GM23248 (cell line): ENCODE measurements at regions not wholly inside any gene's neighbourhood (a gene's known extent, or its start where the extent isn't known, plus 50 kb on each side); places are given as distances from the start of the nearest gene placed in this dataset. TPM values are rescaled to one million over a fixed set of nuclear protein-coding genes. Genes with fewer than 3 reads are reported as not detected.

Source experiments
- DNase-seq: peaks from one replicate; pipeline ENCODE4 v3.0.0-alpha.2; 2015
- H2AFZ ChIP-seq: fragments of 200-600 bp; sonication (generic); 2 replicates; pipeline ENCODE4 v1.6.1; 2016; ENCODE audit warnings: antibody characterized with exemption
- H3F3A ChIP-seq: fragments of 200-600 bp; sonication (generic); 2 replicates; pipeline ENCODE4 v1.6.1; 2016; ENCODE audit warnings: mild to moderate bottlenecking, antibody characterized with exemption, mixed run types; ENCODE audit not compliant: insufficient read depth
- H3K27ac ChIP-seq: fragments of 200-600 bp; sonication (generic); 2 replicates; pipeline ENCODE4 v1.5.1; 2016; ENCODE audit warnings: mild to moderate bottlenecking
- H3K27me3 ChIP-seq: fragments of 200-600 bp; sonication (generic); replicated peaks from 2 replicates; pipeline ENCODE4 v1.6.1; 2016; ENCODE audit warnings: mild to moderate bottlenecking; ENCODE audit not compliant: insufficient read depth
- H3K36me3 ChIP-seq: fragments of 200-600 bp; sonication (generic); 2 replicates; pipeline ENCODE4 v1.6.1; 2016; ENCODE audit warnings: low read depth, mild to moderate bottlenecking
- H3K4me1 ChIP-seq: fragments of 200-600 bp; sonication (generic); 2 replicates; pipeline ENCODE4 v1.6.1; 2016; ENCODE audit warnings: mild to moderate bottlenecking; ENCODE audit not compliant: insufficient read depth
- H3K4me2 ChIP-seq: fragments of 200-600 bp; sonication (generic); one replicate; pipeline ENCODE4 v1.6.1; 2016; ENCODE audit warnings: mild to moderate bottlenecking; ENCODE audit not compliant: unreplicated experiment
- H3K4me3 ChIP-seq: fragments of 200-600 bp; sonication (generic); 2 replicates; pipeline ENCODE4 v1.5.1; 2016; ENCODE audit warnings: mild to moderate bottlenecking
- H3K79me2 ChIP-seq: fragments of 200-600 bp; sonication (generic); 2 replicates; pipeline ENCODE4 v1.6.1; 2016; ENCODE audit warnings: mild to moderate bottlenecking; ENCODE audit not compliant: insufficient read depth
- H3K9ac ChIP-seq: fragments of 200-600 bp; sonication (generic); 2 replicates; pipeline ENCODE4 v1.6.1; 2016; ENCODE audit warnings: mild to moderate bottlenecking
- H3K9me2 ChIP-seq: fragments of 200-600 bp; sonication (generic); 2 replicates; pipeline ENCODE4 v1.6.1; 2016; ENCODE audit warnings: mixed run types, mild to moderate bottlenecking, moderate library complexity; ENCODE audit not compliant: insufficient read depth
- H3K9me3 ChIP-seq: fragments of 200-600 bp; sonication (generic); one replicate; pipeline ENCODE4 v1.6.1; 2017; ENCODE audit warnings: low read depth
- H4K20me1 ChIP-seq: fragments of 200-600 bp; sonication (generic); 2 replicates; pipeline ENCODE4 v1.6.0; 2016; ENCODE audit not compliant: insufficient read depth
- EZH2 ChIP-seq: fragments of 200-600 bp; sonication (generic); IDR thresholded peaks from 2 replicates; pipeline ENCODE4 v1.6.1; 2018; ENCODE audit warnings: antibody characterized with exemption, mild to moderate bottlenecking; ENCODE audit not compliant: insufficient read depth, poor library complexity, severe bottlenecking
- EZH2phosphoT487 ChIP-seq: fragments of 200-600 bp; sonication (generic); IDR thresholded peaks from 2 replicates; pipeline ENCODE4 v1.6.1; 2018; ENCODE audit warnings: antibody characterized with exemption, moderate library complexity, mild to moderate bottlenecking, low read depth; ENCODE audit not compliant: insufficient read depth
- WGBS, 2 experiments: methylation state at CpG; one replicate each; pipeline ENCODE4 v1.1.6; 2015 to 2017; ENCODE audit warnings: low lambda C conversion rate in 2 of 2, low coverage in 1 of 2; ENCODE audit errors: missing lambda C conversion rate in 2 of 2; 5-methylcytosine and 5-hydroxymethylcytosine counted together
- in situ Hi-C: fragments of 300-500 bp; cut with MboI; formaldehyde crosslinking; loops from 2 replicates; pipeline ENCODE4 v1.15.0; 2020
- small RNA-seq: library from RNA; depleted of rRNA; stranded (forward); fragments of <200 nt; gene quantifications from one replicate; pipeline ENCODE3, GENCODE V24; 2014; ENCODE audit warnings: low read depth, low replicate concordance

DNA sequence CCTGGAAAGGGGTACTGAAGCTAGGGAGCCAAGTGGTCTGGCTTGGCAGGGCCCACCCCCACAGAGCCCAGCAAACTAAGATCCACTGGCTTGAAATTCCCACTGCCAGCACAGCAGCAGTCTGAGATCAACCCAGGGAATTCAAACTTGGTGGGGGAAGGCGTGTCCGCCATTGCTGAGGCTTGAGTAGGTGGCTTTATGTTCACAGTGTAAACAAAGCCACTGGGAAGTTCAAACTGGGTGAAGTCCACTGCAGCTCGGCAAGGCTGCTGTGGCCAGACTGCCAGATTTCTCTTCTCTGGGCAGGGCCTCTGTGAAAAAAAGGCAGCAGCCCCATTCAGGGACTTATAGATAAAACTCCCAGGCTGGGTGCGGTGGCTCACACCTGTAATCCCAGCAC is 58.9 kb downstream of the TFDP3 start:
- Histone ChIP-seq H3K9ac (no peak overlapping the region), H3K9me2 (no peaks in the 10 kb centered on the region), H3K4me1 (no peaks in the 10 kb centered on the region), H3F3A (no peaks in the 10 kb centered on the region), H3K4me3 (no peak overlapping the region), H3K4me2 (no peak overlapping the region), H3K79me2 (no peaks in the 10 kb centered on the region), H4K20me1 (no peaks in the 10 kb centered on the region), H3K9me3 (no peaks in the 10 kb centered on the region), H2AFZ (no peak overlapping the region), H3K36me3 (no peaks in the 10 kb centered on the region), H3K27me3 (no peaks in the 10 kb centered on the region), H3K27ac (no peak overlapping the region)
- TF ChIP-seq EZH2 (no peak), EZH2phosphoT487 (no peak)
- DNase-seq, result no peak
- WGBS, 2 experiments, result 6 to 7% methylated on average over 3 to 4 of the region's 4 CpGs
- in situ Hi-C loops, result no loop called here

DNA sequence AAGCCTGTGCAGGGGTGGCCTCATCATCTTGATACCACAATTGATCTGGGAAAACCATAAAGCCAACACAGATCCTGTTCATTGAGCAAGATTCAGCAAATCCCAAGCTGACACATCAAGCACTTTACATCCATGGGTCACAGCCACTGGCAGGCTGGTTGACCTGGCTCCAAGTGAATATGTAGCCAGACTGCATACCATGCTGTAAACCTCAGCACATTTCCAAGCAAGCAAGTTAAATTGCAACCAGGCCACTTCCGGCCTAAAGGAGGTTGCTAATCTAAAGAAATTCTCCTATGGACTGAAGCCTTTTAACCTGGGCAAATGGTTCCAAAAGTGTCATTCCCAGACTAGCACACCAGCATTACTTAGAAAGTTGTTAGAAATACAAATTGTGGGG is 54.4 kb upstream of the USP26 start:
- Histone ChIP-seq H3K4me2 (no peak overlapping the region), H3K79me2 (no peaks in the 10 kb centered on the region), H3K27me3 (no peaks in the 10 kb centered on the region), H4K20me1 (no peaks in the 10 kb centered on the region), H3K9ac (no peak overlapping the region), H3K4me3 (no peak overlapping the region), H3K9me3 (no peaks in the 10 kb centered on the region), H3K27ac (no peak overlapping the region), H3F3A (no peaks in the 10 kb centered on the region), H3K36me3 (no peaks in the 10 kb centered on the region), H3K9me2 (no peaks in the 10 kb centered on the region), H2AFZ (no peak overlapping the region), H3K4me1 (no peaks in the 10 kb centered on the region)
- peak; percentile 14 for DNase-seq
- WGBS, 2 experiments, result 17 to 21% methylated on average over 1 of the region's 1 CpG
- in situ Hi-C loops, result no loop called here
- no peak for TF ChIP-seq EZH2
- no peak for TF ChIP-seq EZH2phosphoT487

DNA sequence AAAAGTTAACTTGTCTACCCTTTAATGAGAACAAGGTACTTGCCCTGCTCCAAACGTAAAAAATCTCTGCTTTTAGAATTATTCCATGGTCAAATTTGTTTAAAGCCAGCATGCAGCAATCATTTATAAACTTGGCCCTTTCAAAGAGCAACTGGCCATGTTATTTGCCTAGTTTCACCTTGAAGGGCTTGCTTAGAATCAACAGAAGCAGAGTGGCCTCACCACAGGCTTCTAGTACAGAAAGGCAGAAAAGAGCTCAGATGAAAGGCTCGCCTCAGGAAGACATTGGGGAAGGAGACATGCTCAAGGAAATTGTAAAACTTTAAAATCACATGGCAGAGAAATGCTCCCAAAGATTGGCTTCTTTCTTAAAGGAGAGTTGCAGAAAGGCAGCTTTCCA is 53.8 kb upstream of the USP26 start:
- Histone ChIP-seq H3K27ac (no peak overlapping the region), H3K36me3 (no peaks in the 10 kb centered on the region), H3K4me2 (no peak overlapping the region), H3K79me2 (no peaks in the 10 kb centered on the region), H3F3A (no peaks in the 10 kb centered on the region), H3K9me3 (no peaks in the 10 kb centered on the region), H3K9me2 (no peaks in the 10 kb centered on the region), H4K20me1 (no peaks in the 10 kb centered on the region), H3K27me3 (no peaks in the 10 kb centered on the region), H2AFZ (no peak overlapping the region), H3K4me1 (no peaks in the 10 kb centered on the region), H3K4me3 (no peak overlapping the region), H3K9ac (no peak overlapping the region)
- DNase-seq, result no peak
- no peak for TF ChIP-seq EZH2phosphoT487
- TF ChIP-seq EZH2, result no peak
- 7 to 8% methylated on average over 2 of the region's 2 CpGs for WGBS, 2 experiments
- in situ Hi-C loops, result no loop called here

Small RNAs in the stretch of these regions (small RNA-seq; reads per million reads assigned to genes)
- gene RF00393, result not detected
